IMR-90 (cell line): ENCODE measurements at regions not wholly inside any gene's neighbourhood (a gene's known extent, or its start where the extent isn't known, plus 50 kb on each side); places are given as distances from the start of the nearest gene placed in this dataset.

Source experiments
- ATAC-seq: fragments of 200-7000 bp; cut with Tn5 transposase; 2 replicates; pipeline ENCODE4 v1.9.1; 2020; ENCODE audit warnings: low read depth, mild to moderate bottlenecking, moderate library complexity
- BruUV-seq: library from RNA; stranded (reverse); fragments of 400-500 nt; replicated peaks from 2 replicates; lab custom pipeline; 2021; lab: Mats Ljungman, UMichigan
- CTCF ChIA-PET: fragments of 300-600 bp; formaldehyde crosslinking; extraction: SDS; loops from one replicate; lab custom pipeline; 2021; ENCODE audit warnings: antibody characterized with exemption; lab: Yijun Ruan, JAX
- POLR2A ChIA-PET: fragments of 300-600 bp; sonication (Branson Sonifier 250); formaldehyde crosslinking; loops from one replicate; lab custom pipeline; 2022; ENCODE audit warnings: antibody characterized with exemption; ENCODE audit not compliant: unreplicated experiment; lab: Charles Lee
- DNase-seq: peaks from one replicate; pipeline ENCODE4 v3.0.0; 2013
- H2AFZ ChIP-seq: replicated peaks from 2 replicates; pipeline ENCODE3; 2013; ENCODE audit warnings: low read length, mild to moderate bottlenecking; ENCODE audit not compliant: poor library complexity
- H2AK5ac ChIP-seq: 2 replicates; pipeline ENCODE4 v1.6.1; 2013; ENCODE audit warnings: low read depth, low read length, inconsistent platforms
- H2AK9ac ChIP-seq: replicated peaks from 2 replicates; pipeline ENCODE3; 2013; ENCODE audit warnings: mild to moderate bottlenecking, low read depth, low read length, moderate library complexity; ENCODE audit not compliant: poor library complexity
- H2BK120ac ChIP-seq: 2 replicates; pipeline ENCODE4 v1.6.1; 2013; ENCODE audit warnings: low read depth, low read length, inconsistent platforms
- H2BK15ac ChIP-seq: 3 replicates; pipeline ENCODE4 v1.6.1; 2013; ENCODE audit warnings: low read depth, low read length, inconsistent platforms
- H2BK20ac ChIP-seq: 2 replicates; pipeline ENCODE4 v1.6.1; 2013; ENCODE audit warnings: low read depth, mild to moderate bottlenecking, inconsistent platforms, low read length, moderate library complexity
- H2BK5ac ChIP-seq: 2 replicates; pipeline ENCODE4 v1.6.1; 2013; ENCODE audit warnings: mild to moderate bottlenecking, low read depth, low read length, inconsistent platforms; ENCODE audit not compliant: poor library complexity, severe bottlenecking
- H3K14ac ChIP-seq: replicated peaks from 2 replicates; pipeline ENCODE4 v1.6.1; 2013; ENCODE audit warnings: low read depth, low read length, inconsistent platforms
- H3K18ac ChIP-seq: 2 replicates; pipeline ENCODE4 v1.6.1; 2013; ENCODE audit warnings: low read depth, low read length, control low read depth
- H3K23ac ChIP-seq: 2 replicates; pipeline ENCODE4 v1.6.1; 2013; ENCODE audit warnings: low read depth, low read length, inconsistent platforms
- H3K27ac ChIP-seq: 2 replicates; pipeline ENCODE4 v1.5.1; 2013; ENCODE audit warnings: mild to moderate bottlenecking, control low read depth, low read length; ENCODE audit not compliant: insufficient read depth
- H3K27me3 ChIP-seq: 2 replicates; pipeline ENCODE4 v1.6.1; 2013; ENCODE audit warnings: low read length; ENCODE audit not compliant: control insufficient read depth, insufficient read depth
- H3K36me3 ChIP-seq: 2 replicates; pipeline ENCODE4 v1.6.1; 2013; ENCODE audit warnings: low read length, mixed read lengths; ENCODE audit not compliant: control insufficient read depth, insufficient read depth
- H3K4ac ChIP-seq: 2 replicates; pipeline ENCODE4 v1.6.1; 2013; ENCODE audit warnings: low read depth, low read length, inconsistent platforms
- H3K4me1 ChIP-seq: 2 replicates; pipeline ENCODE4 v1.6.1; 2013; ENCODE audit warnings: low read length, mixed read lengths; ENCODE audit not compliant: control insufficient read depth, insufficient read depth
- H3K4me2 ChIP-seq: 2 replicates; pipeline ENCODE4 v1.6.1; 2013; ENCODE audit warnings: low read depth, mild to moderate bottlenecking, control low read depth, low read length, moderate library complexity
- H3K4me3 ChIP-seq: 2 replicates; pipeline ENCODE4 v1.5.1; 2013; ENCODE audit warnings: low read depth, mild to moderate bottlenecking, control low read depth, low read length, moderate library complexity; ENCODE audit not compliant: insufficient read depth
- H3K56ac ChIP-seq: 2 replicates; pipeline ENCODE4 v1.6.1; 2013; ENCODE audit warnings: low read length, inconsistent platforms; ENCODE audit not compliant: insufficient read depth; ENCODE audit errors: extremely low read depth
- H3K79me1 ChIP-seq, 2 experiments: 2 replicates each; pipeline ENCODE4 v1.6.1; 2013; ENCODE audit warnings: low read length in 2 of 2, inconsistent platforms in 1 of 2, low read depth in 1 of 2
- H3K9ac ChIP-seq: 2 replicates; pipeline ENCODE4 v1.6.1; 2013; ENCODE audit warnings: low read depth, low read length, control low read depth
- H3K9me1 ChIP-seq: 2 replicates; pipeline ENCODE4 v1.6.1; 2013; ENCODE audit warnings: low read length, inconsistent platforms; ENCODE audit not compliant: insufficient read depth
- H3K9me3 ChIP-seq: 2 replicates; pipeline ENCODE4 v1.6.1; 2013; ENCODE audit warnings: low read length; ENCODE audit not compliant: control insufficient read depth, insufficient read depth
- H4K20me1 ChIP-seq: 2 replicates; pipeline ENCODE4 v1.6.1; 2013; ENCODE audit warnings: low read length, inconsistent platforms; ENCODE audit not compliant: insufficient read depth
- H4K5ac ChIP-seq: 2 replicates; pipeline ENCODE4 v1.6.1; 2013; ENCODE audit warnings: mild to moderate bottlenecking, low read depth, low read length, control low read depth
- H4K8ac ChIP-seq, 2 experiments: 2 replicates each; pipeline ENCODE4 v1.6.1; 2013; ENCODE audit warnings: low read depth in 2 of 2, low read length in 2 of 2, control low read depth in 1 of 2, inconsistent platforms in 1 of 2
- H4K91ac ChIP-seq: 2 replicates; pipeline ENCODE4 v1.6.1; 2013; ENCODE audit warnings: low read depth, low read length, inconsistent platforms; ENCODE audit not compliant: insufficient read depth
- CHD1 ChIP-seq: IDR thresholded peaks from 2 replicates; pipeline ENCODE4 v1.6.1; 2012; ENCODE audit warnings: low read depth, low read length, improper control_type of control experiment
- ELK1 ChIP-seq: fragments of 150-350 bp; IDR thresholded peaks from 2 replicates; pipeline ENCODE4 v1.6.1; 2016; ENCODE audit warnings: low read depth, mild to moderate bottlenecking, low read length, moderate library complexity, borderline replicate concordance
- FOS ChIP-seq: fragments of 150-350 bp; IDR thresholded peaks from 2 replicates; pipeline ENCODE4 v1.6.1; 2016; ENCODE audit warnings: low read depth, low read length
- MAFK ChIP-seq: IDR thresholded peaks from 2 replicates; pipeline ENCODE4 v1.6.1; 2012; ENCODE audit warnings: low read depth, low read length, improper control_type of control experiment
- MAZ ChIP-seq: IDR thresholded peaks from 2 replicates; pipeline ENCODE4 v1.6.1; 2012; ENCODE audit warnings: low read depth, mild to moderate bottlenecking, low read length, improper control_type of control experiment, moderate library complexity, borderline replicate concordance
- MXI1 ChIP-seq: IDR thresholded peaks from 2 replicates; pipeline ENCODE4 v1.6.1; 2012; ENCODE audit warnings: low read depth, mild to moderate bottlenecking, low read length, moderate library complexity, borderline replicate concordance
- NFE2L2 ChIP-seq: fragments of 150-350 bp; IDR thresholded peaks from 2 replicates; pipeline ENCODE4 v1.6.1; 2016; ENCODE audit warnings: low read depth, mild to moderate bottlenecking, low read length
- RAD21 ChIP-seq: IDR thresholded peaks from 2 replicates; pipeline ENCODE4 v1.6.1; 2012; ENCODE audit warnings: low read length, improper control_type of control experiment
- RCOR1 ChIP-seq: IDR thresholded peaks from 2 replicates; pipeline ENCODE4 v1.6.1; 2012; ENCODE audit warnings: mild to moderate bottlenecking, low read length, improper control_type of control experiment; ENCODE audit not compliant: insufficient replicate concordance
- RFX5 ChIP-seq: IDR thresholded peaks from 2 replicates; pipeline ENCODE4 v1.8.0; 2012; ENCODE audit warnings: low read depth, mild to moderate bottlenecking, low read length, moderate library complexity
- SMC3 ChIP-seq: fragments of 150-350 bp; IDR thresholded peaks from 2 replicates; pipeline ENCODE4 v1.6.1; 2016; ENCODE audit warnings: low read depth, mild to moderate bottlenecking, antibody characterized with exemption, low read length, moderate library complexity
- WGBS, 2 experiments: methylation state at CpG; one replicate each; pipeline versions ENCODE4 v1.1.5 to v1.1.7; 2013; ENCODE audit warnings: missing lambda C conversion rate in 2 of 2; ENCODE audit not compliant: insufficient read length in 1 of 2; ENCODE audit errors: extremely low coverage in 2 of 2; 5-methylcytosine and 5-hydroxymethylcytosine counted together
- dilution Hi-C: fragments of 300-500 bp; cut with HindIII; formaldehyde crosslinking; loops from one replicate; pipeline ENCODE4 v1.14.3; 2018; ENCODE audit warnings: low sequenced_read_pairs; ENCODE audit not compliant: unreplicated experiment
- in situ Hi-C: fragments of 300-500 bp; cut with MboI; formaldehyde crosslinking; loops from 3 replicates; pipeline ENCODE4 v1.14.3; 2019; ENCODE audit warnings: low sequenced_read_pairs, inconsistent platforms, mixed read lengths
- intact Hi-C: fragments of 100-400 bp; cut with micrococcal nuclease; formaldehyde crosslinking; loops from 2 replicates; pipeline ENCODE4 v1.10.0; 2022
- TF ChIP-seq, protein P1 (sequence below): conservative IDR thresholded peaks from 2 replicates; pipeline ENCODE4 v1.5.1; 2012; ENCODE audit warnings: mild to moderate bottlenecking, low read depth, low read length, improper control_type of control experiment

DNA sequence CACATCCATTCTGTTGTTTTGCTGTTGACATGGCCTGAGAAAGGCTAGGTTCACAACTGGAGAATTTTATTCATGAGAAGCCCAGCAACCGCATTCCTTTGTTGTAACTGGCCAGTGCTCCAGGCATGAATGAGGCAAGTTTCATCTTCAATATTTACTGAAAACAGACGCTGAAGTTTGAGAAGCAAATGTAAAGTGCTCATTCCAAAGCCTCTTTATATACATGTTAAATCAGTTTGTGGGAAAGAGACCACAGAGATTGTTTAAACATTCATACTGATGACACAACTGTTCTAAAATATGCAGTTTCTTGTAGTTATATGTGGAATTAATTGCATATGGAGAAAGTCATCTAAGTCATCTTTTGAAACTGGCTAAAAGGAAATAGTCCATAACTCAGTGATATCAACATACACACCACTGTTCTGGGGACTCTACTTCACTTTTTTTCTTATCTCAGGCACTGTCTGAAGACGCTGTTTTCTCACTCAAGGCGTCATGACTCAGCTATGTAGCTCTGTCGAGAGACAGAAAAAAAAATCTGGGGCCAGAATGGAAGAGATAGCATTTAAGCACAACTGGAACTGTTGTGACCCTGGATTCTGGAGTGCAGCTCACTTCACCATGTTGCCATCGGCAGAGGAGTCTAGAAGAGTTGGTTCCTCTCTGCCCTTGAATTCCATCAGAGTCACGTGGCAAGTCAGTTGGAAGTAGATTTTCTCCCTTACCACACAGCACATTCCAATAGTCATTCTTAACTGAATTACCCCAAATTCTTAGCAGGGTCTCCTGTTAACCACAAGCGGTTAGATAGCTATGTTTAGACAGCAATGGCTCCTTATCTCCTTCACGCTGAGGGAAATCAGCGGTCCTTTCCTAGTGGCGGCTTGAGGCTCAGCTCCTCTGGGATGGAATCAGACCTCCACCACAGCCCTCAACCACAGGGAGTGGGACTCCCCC is 258.4 kb upstream of the HMGA2 start:
- peak; percentile 99 for DNase-seq
- H3K4me2 ChIP-seq: peak overlapping the region; percentile 89
- no peaks in the 10 kb centered on the region for H3K27me3 ChIP-seq
- ChIA-PET CTCF (interaction anchor here (1.3 to 1.4 kb wide), 2 partner anchors 9 to 37 kb away, joined by 7 to 13 read pairs; no protein-coding TSS in a partner anchor), POLR2A (interaction anchor here (0.6 to 1.8 kb wide), 5 partner anchors 9 to 181 kb away, joined by 3 to 6 read pairs (median 3); no protein-coding TSS in a partner anchor)
- H2AK9ac ChIP-seq: peak overlapping the region; percentile 99
- peak overlapping the region; percentile 98 for H3K27ac ChIP-seq
- H4K20me1 ChIP-seq: peaks cover 6% of the 10 kb centered on the region; the same call in 1 of the 2 replicates
- H2BK20ac ChIP-seq: peak overlapping the region; percentile 99
- peak overlapping the region; percentile 95 for H3K56ac ChIP-seq
- peak overlapping the region; percentile 98 for H3K23ac ChIP-seq
- H2BK15ac ChIP-seq: peak overlapping the region; percentile 88
- H4K91ac ChIP-seq: peak overlapping the region; percentile 97
- peak overlapping the region; percentile 98 for H2BK5ac ChIP-seq
- H3K14ac ChIP-seq: peak overlapping the region; percentile 99
- peak overlapping the region; percentile 64 for H2AFZ ChIP-seq
- 0% methylated on average over 1 of the region's 11 CpGs; no CpG with 5 or more reads in 1 of the 2 experiments for WGBS, 2 experiments
- peak overlapping the region; percentile 13; the same call in 1 of the 2 replicates for H3K4me3 ChIP-seq
- intact Hi-C loops: loop anchor here (1.0 to 5.0 kb wide), 3 partner anchors 29 to 541 kb away; no protein-coding TSS in a partner anchor
- H2AK5ac ChIP-seq: peak overlapping the region; percentile 91
- H2BK120ac ChIP-seq: peak overlapping the region; percentile 99
- peak overlapping the region; percentile 99 for H3K18ac ChIP-seq
- no peaks in the 10 kb centered on the region for H3K36me3 ChIP-seq
- H3K79me1 ChIP-seq: peaks cover 0 to 32% of the 10 kb centered on the region in 2 experiments; a peak in 2 of 4 replicates
- H4K8ac ChIP-seq: peak overlapping the region; percentile 61 to 98
- peak overlapping the region; percentile 93 for H4K5ac ChIP-seq
- BruUV-seq: TSS peak; percentile 95
- in situ Hi-C loops: no loop called here
- peak; percentile 78 for ATAC-seq
- H3K4me1 ChIP-seq: peaks cover 25% of the 10 kb centered on the region
- H3K4ac ChIP-seq: peak overlapping the region; percentile 98
- dilution Hi-C loops: no loop called here
- peak overlapping the region; percentile 65 for H3K9ac ChIP-seq
- H3K9me1 ChIP-seq: peaks cover 18% of the 10 kb centered on the region
- no peaks in the 10 kb centered on the region for H3K9me3 ChIP-seq
- TF ChIP-seq, protein P1, sequence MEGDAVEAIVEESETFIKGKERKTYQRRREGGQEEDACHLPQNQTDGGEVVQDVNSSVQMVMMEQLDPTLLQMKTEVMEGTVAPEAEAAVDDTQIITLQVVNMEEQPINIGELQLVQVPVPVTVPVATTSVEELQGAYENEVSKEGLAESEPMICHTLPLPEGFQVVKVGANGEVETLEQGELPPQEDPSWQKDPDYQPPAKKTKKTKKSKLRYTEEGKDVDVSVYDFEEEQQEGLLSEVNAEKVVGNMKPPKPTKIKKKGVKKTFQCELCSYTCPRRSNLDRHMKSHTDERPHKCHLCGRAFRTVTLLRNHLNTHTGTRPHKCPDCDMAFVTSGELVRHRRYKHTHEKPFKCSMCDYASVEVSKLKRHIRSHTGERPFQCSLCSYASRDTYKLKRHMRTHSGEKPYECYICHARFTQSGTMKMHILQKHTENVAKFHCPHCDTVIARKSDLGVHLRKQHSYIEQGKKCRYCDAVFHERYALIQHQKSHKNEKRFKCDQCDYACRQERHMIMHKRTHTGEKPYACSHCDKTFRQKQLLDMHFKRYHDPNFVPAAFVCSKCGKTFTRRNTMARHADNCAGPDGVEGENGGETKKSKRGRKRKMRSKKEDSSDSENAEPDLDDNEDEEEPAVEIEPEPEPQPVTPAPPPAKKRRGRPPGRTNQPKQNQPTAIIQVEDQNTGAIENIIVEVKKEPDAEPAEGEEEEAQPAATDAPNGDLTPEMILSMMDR: 0 out of 2 replicates have a peak, but pooled peaks have one; percentile 0
- TF ChIP-seq MAZ (peak; percentile 9; the same call in 1 of the 2 replicates), NFE2L2 (peak; percentile 65; the same call in 1 of the 2 replicates), RAD21 (peak; percentile 13), SMC3 (no peak), RCOR1 (peak; percentile 39), ELK1 (no peak), RFX5 (no peak; the same call in 1 of the 2 replicates), MAFK (peak; percentile 28), FOS (peak; percentile 66), MXI1 (peak; percentile 26; the same call in 1 of the 2 replicates), CHD1 (peak; percentile 46; the same call in 1 of the 2 replicates)
